ENCODE measurements at regions not wholly inside any gene's neighbourhood (a gene's known extent, or its start where the extent isn't known, plus 50 kb on each side); places are given as distances from the start of the nearest gene placed in this dataset.

DNA sequence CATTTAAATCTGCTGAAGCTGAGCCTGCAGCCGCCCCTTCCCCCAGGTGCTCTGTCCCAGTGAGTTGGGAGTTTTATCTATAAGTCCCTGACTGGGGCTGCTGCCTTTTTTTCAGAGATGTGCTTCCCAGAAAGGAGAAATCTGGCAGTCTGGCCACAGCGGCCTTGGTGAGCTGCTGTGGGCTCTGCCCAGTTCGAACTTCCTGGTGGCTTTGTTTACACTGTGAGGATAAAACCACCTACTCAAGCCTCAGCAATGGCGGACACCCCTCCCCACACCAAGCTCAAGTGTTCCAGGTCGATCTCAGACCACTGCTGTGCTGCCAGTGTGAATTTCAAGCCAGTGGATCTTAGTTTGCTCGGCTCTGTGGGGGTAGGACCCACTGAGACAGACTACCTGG is 97.3 kb downstream of the ACAA2 start:
- TF ChIP-seq CTCF (conservative IDR thresholded peaks at IDR 0.05 in 1 of 2, IDR thresholded peaks at IDR 0.05 in 1 of 2; ENCODE audit: low read depth in 1 of 2, low read length in 2 of 2) (no peak), EZH2 (IDR thresholded peaks at IDR 0.05; ENCODE audit: low read length, missing control alignments) (no peak)
